Hematopoietic multipotent progenitor cell treated with erythropoietin and hydrocortisone succinate and interleukin-3 and kit ligand, for 15 days (in vitro differentiated cells): ENCODE measurements at regions not wholly inside any gene's neighbourhood (a gene's known extent, or its start where the extent isn't known, plus 50 kb on each side); places are given as distances from the start of the nearest gene placed in this dataset.

ENCODE experiments used
- DNase-seq: peaks from one replicate; pipeline ENCODE4 v3.0.0-alpha.2; 2015; ENCODE audit warnings: low spot score

DNA sequence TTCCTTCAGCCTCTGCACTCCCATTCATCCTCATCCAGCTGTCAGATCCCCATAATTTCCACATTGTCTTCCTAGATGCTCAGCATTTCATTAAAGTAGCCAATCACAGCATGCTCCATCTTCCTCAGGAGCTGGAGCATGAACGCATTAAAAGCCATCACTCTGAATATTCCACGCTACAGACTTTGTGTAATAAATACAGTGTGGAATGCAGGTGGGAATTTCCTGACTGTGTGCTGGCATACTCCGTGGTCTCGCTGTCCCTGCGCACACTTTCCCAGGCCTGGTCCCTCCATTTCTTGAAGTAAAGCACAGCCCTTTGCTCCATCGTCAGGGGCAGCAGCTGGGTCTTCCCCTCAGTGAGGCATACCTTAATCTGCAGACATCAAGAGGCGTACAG is 123.7 kb upstream of the NCK2 start:
- no peak for DNase-seq

GRCh38 chr2:105618351-105618659 is 126.4 kb upstream of the NCK2 start:
- DNase-seq: no peak

GRCh38 chr2:105617631-105618350 is 126.9 kb upstream of the NCK2 start:
- DNase-seq: no peak

- DNase-seq: no peak
Observed at GRCh38 chr2:105615305-105615704, 129.4 kb upstream of the NCK2 start.

DNA sequence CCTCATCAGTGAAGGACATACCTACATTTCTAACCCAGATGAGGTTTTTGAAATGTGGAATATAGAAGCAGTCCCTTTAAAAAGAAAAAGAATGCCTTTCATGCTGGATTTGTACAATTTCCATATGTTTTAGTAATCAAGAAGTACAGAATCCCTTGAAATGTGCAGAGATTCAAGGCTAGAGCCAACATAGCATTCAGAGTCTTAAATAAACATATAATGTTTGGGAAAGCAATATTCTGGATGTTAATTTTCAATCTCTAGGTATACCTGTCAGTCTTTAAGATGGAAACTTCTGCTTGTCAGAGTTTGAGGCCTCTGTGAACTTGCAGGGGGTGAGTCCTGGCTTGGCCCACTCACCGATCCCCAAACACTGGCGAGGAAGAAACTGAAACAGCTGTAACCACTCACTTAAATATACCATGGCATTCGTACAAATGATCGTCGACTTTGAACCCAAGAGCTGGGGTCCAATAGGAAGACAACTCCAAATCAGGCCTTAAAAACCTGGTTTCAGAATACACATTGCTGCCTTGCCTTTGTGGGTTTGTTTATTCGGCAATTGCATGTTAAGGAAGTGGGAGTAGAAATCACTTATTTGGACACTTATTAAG is 132.8 kb upstream of the NCK2 start:
- DNase-seq: no peak

GRCh38 chr2:105611333-105611637 is 133.4 kb upstream of the NCK2 start:
- DNase-seq: no peak

DNA sequence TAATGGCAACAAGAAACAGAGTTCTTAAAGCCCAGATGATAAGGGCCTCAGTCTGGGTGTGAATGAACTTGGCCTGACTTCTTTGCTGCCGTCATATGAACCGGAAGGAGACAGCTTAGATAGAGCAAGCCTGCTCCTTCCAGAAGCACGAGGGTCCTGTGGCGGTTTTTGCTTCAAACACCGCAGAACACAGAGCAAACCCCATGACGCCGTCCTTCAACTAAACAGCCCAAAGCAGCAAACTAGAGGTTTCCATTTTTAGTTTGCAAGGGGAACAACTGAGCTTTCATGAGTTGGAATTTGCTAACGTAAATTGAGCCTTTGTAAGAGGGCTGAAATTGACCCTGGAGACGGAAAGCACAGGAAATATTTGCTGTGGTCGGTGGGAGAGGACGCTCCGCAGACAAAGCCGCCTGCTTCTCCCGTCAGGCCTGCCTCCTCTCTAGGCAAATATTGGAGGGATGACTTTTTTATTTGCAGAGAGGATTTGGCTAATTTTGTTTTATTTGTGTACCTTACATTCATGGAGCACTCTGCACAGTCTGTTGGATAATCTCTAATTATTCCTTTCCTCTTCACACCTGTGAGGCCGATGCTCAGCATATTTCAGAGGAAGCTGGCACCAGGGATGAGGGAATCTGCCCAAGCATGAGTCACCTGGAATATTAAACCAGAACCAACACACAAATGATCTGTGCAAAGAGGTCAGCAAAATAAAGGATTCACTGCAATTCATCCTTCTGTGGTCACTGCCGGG is 134.0 kb upstream of the NCK2 start:
- no peak for DNase-seq

DNA sequence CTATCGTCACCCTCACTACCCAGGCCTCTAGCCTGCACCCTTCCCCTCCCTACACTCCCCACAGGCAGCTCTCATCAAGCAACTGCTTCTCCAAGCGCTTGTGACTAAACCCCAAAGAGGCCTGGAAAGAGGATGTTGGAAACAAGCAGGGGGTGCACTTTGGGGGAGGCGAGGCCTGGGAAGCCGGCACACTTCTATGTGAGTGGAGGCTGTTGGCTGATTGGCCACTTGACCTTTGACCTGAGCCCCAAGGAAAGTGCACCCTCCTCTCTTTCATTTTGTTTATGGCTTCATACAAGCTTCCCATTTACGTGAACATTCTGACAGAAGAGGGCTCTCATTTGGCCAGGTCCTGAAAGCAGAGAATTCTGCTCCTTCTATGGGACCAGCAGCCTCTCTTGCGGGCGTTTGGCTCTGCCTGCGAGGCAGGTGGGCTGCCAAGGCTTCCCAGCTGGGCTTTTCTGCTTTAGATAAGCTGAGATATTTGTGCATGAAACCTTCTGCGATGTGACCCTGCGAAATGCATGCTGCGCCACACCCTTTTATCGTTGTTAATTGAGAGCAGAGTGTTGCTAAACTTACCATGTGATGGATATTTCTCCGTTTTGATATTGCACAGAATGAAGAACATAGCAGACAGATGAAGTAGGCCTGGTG is 134.8 kb upstream of the NCK2 start:
- no peak for DNase-seq

- no peak for DNase-seq
Observed at GRCh38 chr2:105607920-105608504, 136.7 kb upstream of the NCK2 start.

GRCh38 chr2:105606081-105606480 is 138.6 kb upstream of the NCK2 start:
- DNase-seq: no peak

DNA sequence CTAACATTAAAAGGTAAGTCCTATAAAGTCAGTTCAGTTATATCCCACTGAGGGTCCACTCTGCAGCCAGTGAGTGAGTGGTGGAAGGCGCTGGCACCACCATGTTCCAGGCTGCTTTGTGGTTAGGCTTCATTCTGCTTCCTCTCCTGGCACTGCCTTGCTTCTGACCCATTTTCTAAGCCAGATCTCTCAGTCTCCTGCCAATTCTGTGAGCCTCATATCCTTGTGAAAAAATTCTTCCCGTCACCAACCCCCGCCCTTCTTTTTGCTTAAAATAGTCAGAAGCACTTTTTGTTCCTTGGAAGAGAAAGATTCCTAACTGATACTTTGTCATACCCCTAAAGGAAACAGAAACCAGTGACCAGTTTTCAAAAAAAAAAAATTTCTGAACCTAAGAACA is 139.8 kb upstream of the NCK2 start:
- DNase-seq: no peak

DNA sequence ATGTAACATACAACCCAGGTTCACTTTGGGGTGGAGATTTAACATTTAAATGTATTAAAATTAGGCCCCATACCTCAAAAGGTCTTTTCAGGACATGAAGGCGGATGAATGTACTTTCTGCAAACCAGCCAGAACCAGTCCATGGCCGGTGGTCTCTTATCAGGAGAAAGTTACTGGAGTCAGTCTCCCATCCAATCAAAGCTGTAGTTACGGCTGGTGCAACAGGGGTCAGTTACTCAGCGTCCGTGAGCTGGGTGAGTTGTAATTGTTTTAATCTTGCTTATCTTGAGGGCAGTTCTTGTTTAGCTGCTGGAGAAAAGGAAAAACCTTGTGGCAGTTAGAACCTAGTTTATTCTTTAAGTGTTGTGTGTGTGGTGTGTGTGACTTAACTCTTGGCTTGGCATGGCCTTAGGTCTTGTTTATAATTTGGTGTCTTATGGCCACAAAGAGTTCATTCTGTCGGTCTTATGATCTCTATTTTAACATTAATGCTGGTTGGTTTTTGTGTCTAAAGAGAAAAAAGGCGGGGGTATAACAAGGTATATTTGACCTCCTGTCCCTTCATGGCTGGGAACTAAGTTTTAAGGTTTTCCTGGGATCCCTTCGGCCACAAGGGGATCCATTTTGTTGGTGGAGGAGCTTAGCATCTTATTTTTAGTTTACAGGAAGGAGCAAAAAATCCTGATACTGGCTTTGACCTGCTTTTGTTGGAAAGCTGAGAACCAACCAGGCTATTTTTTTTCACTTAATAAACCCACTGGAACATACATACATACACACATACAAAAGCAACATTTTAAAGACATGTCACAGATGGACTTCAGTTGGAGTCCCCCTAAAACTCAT is 143.5 kb upstream of the NCK2 start:
- DNase-seq: no peak

DNA sequence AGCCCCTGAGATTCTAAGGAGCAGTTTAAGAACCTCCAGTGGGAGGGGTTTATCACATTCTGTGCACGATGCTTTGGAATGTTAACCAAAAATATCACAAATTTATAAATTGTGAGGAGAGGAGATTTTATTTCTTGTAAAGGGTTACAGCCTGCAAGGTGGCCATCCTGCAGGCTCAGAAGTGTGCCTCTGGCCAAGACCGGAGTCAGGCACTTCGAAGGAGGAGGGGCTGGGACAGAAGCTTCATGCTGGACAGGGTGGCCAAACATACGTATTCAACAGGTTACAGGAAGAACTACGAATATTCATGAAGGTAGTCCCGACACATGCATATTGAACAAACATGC is 144.1 kb upstream of the NCK2 start:
- DNase-seq: no peak

GRCh38 chr2:105600037-105600442 is 144.7 kb upstream of the NCK2 start:
- DNase-seq: no peak

DNA sequence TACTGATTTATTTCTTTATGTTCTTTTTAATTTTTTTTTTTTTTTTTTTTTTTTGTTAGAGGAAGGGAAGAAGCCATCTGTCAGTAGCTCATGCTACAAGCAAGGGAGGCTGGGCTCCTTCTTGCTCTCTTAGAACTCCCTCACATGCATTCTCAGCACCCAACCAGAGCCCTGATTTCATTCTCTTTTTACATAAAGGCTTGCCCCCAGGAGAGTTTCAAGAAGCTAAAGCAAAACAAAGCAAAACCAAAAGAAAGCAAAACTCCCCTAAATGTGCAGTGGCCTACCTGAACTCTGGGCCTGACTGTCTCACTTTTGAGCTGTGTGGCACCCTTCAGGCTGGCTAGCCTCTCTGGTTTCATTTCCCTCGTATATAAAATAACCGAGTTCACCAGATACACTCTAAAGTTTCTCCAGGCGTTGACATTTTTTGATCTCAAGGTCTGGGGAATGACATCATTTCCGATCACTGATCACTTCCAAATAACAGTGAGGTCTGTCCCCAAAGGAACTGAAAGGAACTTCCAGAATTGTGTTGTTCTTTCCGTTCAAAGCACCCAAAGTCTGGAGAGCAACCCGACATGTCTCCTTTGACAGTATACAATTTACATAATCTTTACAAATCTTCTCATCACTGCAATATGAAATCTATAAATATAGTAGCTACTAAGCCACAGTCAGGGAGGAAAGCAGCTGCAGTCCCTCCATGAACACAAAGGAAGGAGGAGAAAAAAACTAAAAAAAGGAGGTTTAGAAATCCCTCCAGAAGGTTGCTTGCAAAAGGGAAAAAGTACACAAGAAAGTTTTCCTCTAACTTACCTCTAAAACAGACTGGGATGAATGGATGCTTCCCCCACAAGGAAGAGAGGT is 145.6 kb upstream of the NCK2 start:
- no peak for DNase-seq

DNA sequence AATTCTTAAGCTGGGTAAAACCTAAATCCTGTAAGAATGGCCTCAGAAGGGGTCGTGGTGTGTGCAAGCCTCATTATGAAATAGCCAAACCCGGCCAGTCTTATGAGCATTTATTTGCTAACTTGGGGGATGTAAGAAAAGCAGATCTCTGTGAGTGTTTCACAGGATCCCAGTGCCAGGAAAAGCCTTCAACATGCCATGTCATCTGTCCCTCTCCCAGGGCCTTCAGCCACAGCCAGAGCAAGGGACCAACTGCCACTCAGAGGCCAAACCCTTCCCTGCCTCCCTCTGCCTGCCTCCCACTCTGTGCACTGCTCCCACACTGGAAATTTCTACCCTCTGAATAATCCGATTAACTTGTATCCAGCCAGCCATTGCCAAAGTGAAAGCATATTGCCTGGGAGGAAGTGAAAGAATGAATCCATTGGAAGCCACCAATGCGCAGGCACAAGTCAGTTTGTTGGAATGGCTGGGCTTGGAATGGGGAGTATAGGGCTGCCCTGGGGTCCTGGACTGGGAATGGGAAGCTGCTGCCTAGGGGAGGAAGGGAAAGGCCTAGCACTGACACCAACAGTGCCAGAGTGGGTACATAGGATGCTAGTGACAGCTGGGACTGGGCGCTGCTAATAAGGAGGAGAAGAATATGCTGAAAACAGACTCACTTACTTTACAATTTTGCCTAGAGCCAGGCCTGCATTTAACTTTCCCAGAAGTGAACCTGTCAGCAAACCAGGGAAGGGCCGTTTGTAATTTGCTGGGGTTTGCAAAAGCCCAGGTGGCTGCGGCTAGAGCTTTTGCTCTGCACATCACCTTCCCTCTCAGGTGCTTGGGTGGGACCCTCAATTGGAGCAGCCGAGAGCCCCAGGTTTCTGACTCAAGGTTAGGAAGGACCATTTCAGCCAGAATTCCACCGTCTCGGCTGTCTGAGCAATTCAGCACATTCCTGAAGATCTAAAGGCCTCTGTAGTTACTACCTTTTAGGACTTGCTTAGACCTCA is 146.6 kb upstream of the NCK2 start:
- DNase-seq: no peak

- no peak for DNase-seq
Observed at GRCh38 chr2:105597011-105597805, 147.5 kb upstream of the NCK2 start.

DNA sequence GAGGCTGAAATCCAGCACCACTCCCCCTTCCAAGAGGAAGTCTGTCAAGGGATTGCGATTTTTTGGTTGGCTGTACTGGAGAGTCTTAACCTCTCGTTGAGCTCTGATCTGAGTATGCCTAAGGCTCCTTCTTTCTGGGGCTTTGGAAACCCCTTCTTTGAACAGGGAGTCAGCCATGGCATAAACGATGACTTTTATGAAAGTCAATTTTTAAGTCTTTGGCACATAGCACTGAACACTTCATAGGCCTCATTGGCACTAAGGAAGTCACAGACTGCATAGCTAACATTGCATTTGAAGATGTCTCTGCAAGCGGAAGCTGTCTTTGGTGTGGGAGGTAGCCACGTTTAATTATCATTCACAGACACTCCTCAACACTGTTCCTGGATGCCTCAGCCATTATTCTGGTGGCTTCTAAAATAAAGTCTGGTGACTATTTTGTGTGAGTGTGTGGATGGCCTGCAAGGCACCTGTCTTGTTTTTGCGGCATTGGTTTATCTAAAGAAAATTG is 148.2 kb upstream of the NCK2 start:
- DNase-seq: no peak

DNA sequence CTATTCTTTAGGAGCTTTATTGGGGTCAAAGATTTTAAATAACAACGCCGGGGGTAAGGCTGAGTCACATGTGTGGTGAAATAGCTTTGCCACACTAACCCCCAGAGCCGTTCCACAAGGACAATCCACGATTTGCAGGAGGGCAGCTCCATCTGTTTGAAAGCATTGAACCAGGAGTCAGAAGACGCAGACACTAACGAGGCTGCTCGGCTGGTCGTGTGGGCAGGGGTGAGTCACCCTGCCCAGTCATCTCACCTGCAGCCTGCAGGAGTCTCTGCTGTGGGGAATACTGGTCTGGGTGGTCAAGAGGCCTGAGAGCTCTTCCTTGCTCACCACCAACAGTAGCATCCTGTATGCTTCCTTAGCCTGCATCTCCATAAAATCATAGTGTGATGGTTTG is 149.2 kb upstream of the NCK2 start:
- DNase-seq: no peak
